ENCODE measurements at regions not wholly inside any gene's neighbourhood (a gene's known extent, or its start where the extent isn't known, plus 50 kb on each side); places are given as distances from the start of the nearest gene placed in this dataset.

DNA sequence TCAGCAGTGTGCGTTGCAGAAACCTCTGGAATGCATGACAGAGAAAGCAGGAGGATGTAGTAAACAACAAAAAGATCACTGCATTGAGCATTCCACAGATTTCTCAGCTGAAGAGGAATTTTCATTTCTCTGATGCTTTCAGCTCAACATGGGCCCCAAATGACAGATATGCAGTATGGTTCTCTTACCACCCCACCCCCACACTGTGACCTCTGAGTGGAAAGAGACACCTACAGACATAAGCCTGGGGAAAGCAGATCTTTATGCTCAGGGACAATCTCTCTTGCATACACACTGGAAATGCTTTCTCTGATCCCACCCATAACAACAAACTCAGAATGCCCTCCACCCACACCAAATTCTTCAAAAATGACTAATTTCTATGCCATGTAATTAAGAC lies 983.7 kb upstream of the LCORL start:
- TF ChIP-seq, protein P1, sequence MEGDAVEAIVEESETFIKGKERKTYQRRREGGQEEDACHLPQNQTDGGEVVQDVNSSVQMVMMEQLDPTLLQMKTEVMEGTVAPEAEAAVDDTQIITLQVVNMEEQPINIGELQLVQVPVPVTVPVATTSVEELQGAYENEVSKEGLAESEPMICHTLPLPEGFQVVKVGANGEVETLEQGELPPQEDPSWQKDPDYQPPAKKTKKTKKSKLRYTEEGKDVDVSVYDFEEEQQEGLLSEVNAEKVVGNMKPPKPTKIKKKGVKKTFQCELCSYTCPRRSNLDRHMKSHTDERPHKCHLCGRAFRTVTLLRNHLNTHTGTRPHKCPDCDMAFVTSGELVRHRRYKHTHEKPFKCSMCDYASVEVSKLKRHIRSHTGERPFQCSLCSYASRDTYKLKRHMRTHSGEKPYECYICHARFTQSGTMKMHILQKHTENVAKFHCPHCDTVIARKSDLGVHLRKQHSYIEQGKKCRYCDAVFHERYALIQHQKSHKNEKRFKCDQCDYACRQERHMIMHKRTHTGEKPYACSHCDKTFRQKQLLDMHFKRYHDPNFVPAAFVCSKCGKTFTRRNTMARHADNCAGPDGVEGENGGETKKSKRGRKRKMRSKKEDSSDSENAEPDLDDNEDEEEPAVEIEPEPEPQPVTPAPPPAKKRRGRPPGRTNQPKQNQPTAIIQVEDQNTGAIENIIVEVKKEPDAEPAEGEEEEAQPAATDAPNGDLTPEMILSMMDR (IDR thresholded peaks at IDR 0.05), result no peak
- TF ChIP-seq, protein P2, sequence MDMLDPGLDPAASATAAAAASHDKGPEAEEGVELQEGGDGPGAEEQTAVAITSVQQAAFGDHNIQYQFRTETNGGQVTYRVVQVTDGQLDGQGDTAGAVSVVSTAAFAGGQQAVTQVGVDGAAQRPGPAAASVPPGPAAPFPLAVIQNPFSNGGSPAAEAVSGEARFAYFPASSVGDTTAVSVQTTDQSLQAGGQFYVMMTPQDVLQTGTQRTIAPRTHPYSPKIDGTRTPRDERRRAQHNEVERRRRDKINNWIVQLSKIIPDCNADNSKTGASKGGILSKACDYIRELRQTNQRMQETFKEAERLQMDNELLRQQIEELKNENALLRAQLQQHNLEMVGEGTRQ (IDR thresholded peaks at IDR 0.05; ENCODE audit: borderline replicate concordance, low read depth, low read length), result no peak
- no peak for TF ChIP-seq EZH2phosphoT487 (IDR thresholded peaks at IDR 0.05; ENCODE audit: borderline replicate concordance, low read depth)
- no peak for TF ChIP-seq TAF1 (IDR thresholded peaks at IDR 0.05; ENCODE audit: borderline replicate concordance, low read depth, low read length)

Measured in SK-N-SH (cell line).